H1 (cell line): ENCODE measurements at regions not wholly inside any gene's neighbourhood (a gene's known extent, or its start where the extent isn't known, plus 50 kb on each side); places are given as distances from the start of the nearest gene placed in this dataset.

ENCODE experiments used
- CTCF ChIA-PET: fragments of 300-600 bp; sonication (Branson Sonifier 250); formaldehyde crosslinking; loops from one replicate; lab custom pipeline; 2021; ENCODE audit not compliant: partially characterized antibody; lab: Charles Lee
- POLR2A ChIA-PET: fragments of 300-600 bp; sonication (Branson Sonifier 250); formaldehyde crosslinking; loops from one replicate; lab custom pipeline; 2021; ENCODE audit warnings: inconsistent platforms; ENCODE audit not compliant: partially characterized antibody; lab: Charles Lee
- DNase-seq, 2 experiments: peaks; one replicate each; pipeline versions ENCODE4 v3.0.0 to v3.0.0-alpha.2; 2010 to 2022; ENCODE audit warnings: low spot score in 2 of 2, low read depth in 1 of 2, mixed read lengths in 1 of 2
- FAIRE-seq: peaks from 2 replicates; lab custom pipeline; 2011; peaks lifted over from hg19 to GRCh38; lab: Jason Lieb, UNC
- H2AFZ ChIP-seq: 2 replicates; pipeline ENCODE4 v1.8.1; 2012; ENCODE audit warnings: low read length, inconsistent platforms
- H2AK5ac ChIP-seq: 2 replicates; pipeline ENCODE4 v1.6.1; 2013; ENCODE audit warnings: low read depth, low read length
- H2BK120ac ChIP-seq: replicated peaks from 2 replicates; pipeline ENCODE3; 2013; ENCODE audit warnings: low read depth, low read length, inconsistent platforms
- H2BK12ac ChIP-seq: 2 replicates; pipeline ENCODE4 v1.6.1; 2013; ENCODE audit warnings: low read depth, low read length
- H2BK15ac ChIP-seq: 2 replicates; pipeline ENCODE4 v1.6.1; 2013; ENCODE audit warnings: low read length
- H2BK20ac ChIP-seq: 2 replicates; pipeline ENCODE4 v1.6.1; 2013; ENCODE audit warnings: low read length
- H2BK5ac ChIP-seq: 2 replicates; pipeline ENCODE4 v1.6.1; 2013; ENCODE audit warnings: low read depth, low read length
- H3K14ac ChIP-seq: 2 replicates; pipeline ENCODE4 v1.6.1; 2013; ENCODE audit warnings: inconsistent platforms; ENCODE audit not compliant: insufficient read length
- H3K18ac ChIP-seq: 2 replicates; pipeline ENCODE4 v1.6.1; 2013; ENCODE audit warnings: low read length; ENCODE audit errors: extremely low read depth
- H3K23ac ChIP-seq: 2 replicates; pipeline ENCODE4 v1.6.1; 2013; ENCODE audit warnings: inconsistent platforms; ENCODE audit not compliant: insufficient read length
- H3K23me2 ChIP-seq: 2 replicates; pipeline ENCODE4 v1.6.1; 2013; ENCODE audit warnings: low read depth, low read length
- H3K27ac ChIP-seq: 2 replicates; pipeline ENCODE4 v1.6.1; 2011; ENCODE audit warnings: low read depth, low read length, inconsistent platforms
- H3K27me3 ChIP-seq, 4 experiments: replicated peaks in 1 of 4; 1 replicate in 1 of 4; 2 replicates in 3 of 4; pipeline versions ENCODE4 v1.6.1 to v1.8.1; 2011 to 2013; ENCODE audit warnings: low read length in 3 of 4, mild to moderate bottlenecking in 3 of 4, inconsistent platforms in 2 of 4, mixed read lengths in 2 of 4, moderate library complexity in 1 of 4; ENCODE audit not compliant: control insufficient read depth in 3 of 4, insufficient read depth in 3 of 4; ENCODE audit errors: extremely low read depth in 1 of 4
- H3K36me3 ChIP-seq, 4 experiments: 2 replicates each; pipeline versions ENCODE4 v1.6.1 to v1.8.1; 2011 to 2013; ENCODE audit warnings: mild to moderate bottlenecking in 4 of 4, low read length in 3 of 4, moderate library complexity in 2 of 4, control low read depth in 1 of 4, inconsistent platforms in 1 of 4; ENCODE audit not compliant: insufficient read depth in 4 of 4, control insufficient read depth in 2 of 4
- H3K4ac ChIP-seq: replicated peaks from 2 replicates; pipeline ENCODE3; 2013; ENCODE audit warnings: low read length, low read depth, mixed read lengths, inconsistent platforms; ENCODE audit not compliant: insufficient read length
- H3K4me1 ChIP-seq, 4 experiments: replicated peaks in 1 of 4; 1 replicate in 1 of 4; 2 replicates in 3 of 4; pipeline versions ENCODE4 v1.6.1 to v1.8.1; 2011 to 2013; ENCODE audit warnings: low read length in 3 of 4, inconsistent platforms in 2 of 4, mixed read lengths in 1 of 4; ENCODE audit not compliant: insufficient read depth in 4 of 4, control insufficient read depth in 3 of 4
- H3K4me2 ChIP-seq, 2 experiments: 2 replicates each; pipeline versions ENCODE4 v1.6.1 to v1.8.1; 2011 to 2013; ENCODE audit warnings: low read depth in 2 of 2, low read length in 2 of 2, control low read depth in 1 of 2, inconsistent platforms in 1 of 2, mild to moderate bottlenecking in 1 of 2; ENCODE audit not compliant: insufficient read depth in 1 of 2
- H3K4me3 ChIP-seq, 4 experiments: fragments of 200-600, 300-600 bp in 1 of 4; sonication (generic), shearing (Covaris generic), sonication (Bioruptor Twin) in 1 of 4; 2 replicates each; pipeline versions ENCODE4 v1.5.1 to v1.8.1; 2011 to 2016; ENCODE audit warnings: low read length in 4 of 4, low read depth in 3 of 4, control low read depth in 2 of 4, inconsistent platforms in 2 of 4, mild to moderate bottlenecking in 2 of 4, mixed read lengths in 1 of 4, moderate library complexity in 1 of 4; ENCODE audit not compliant: insufficient read depth in 2 of 4; ENCODE audit errors: extremely low read depth in 1 of 4
- H3K56ac ChIP-seq: replicated peaks from 2 replicates; pipeline ENCODE3; 2013; ENCODE audit warnings: low read depth, mild to moderate bottlenecking, mixed read lengths, low read length, inconsistent platforms; ENCODE audit not compliant: insufficient read length
- H3K79me1 ChIP-seq: 2 replicates; pipeline ENCODE4 v1.6.1; 2013; ENCODE audit warnings: low read depth, low read length, control low read depth
- H3K79me2 ChIP-seq, 2 experiments: 2 replicates each; pipeline versions ENCODE4 v1.6.1 to v1.8.1; 2012 to 2013; ENCODE audit warnings: low read length in 2 of 2, mild to moderate bottlenecking in 2 of 2, inconsistent platforms in 1 of 2; ENCODE audit not compliant: insufficient read depth in 2 of 2, control insufficient read depth in 1 of 2
- H3K9ac ChIP-seq, 4 experiments: replicated peaks in 1 of 4; 1 replicate in 1 of 4; 2 replicates in 3 of 4; pipeline versions ENCODE4 v1.6.1 to v1.8.1; 2011 to 2013; ENCODE audit warnings: low read depth in 3 of 4, low read length in 3 of 4, control low read depth in 2 of 4, mild to moderate bottlenecking in 2 of 4, moderate library complexity in 2 of 4, inconsistent platforms in 1 of 4; ENCODE audit errors: extremely low read depth in 1 of 4
- H3K9me3 ChIP-seq, 2 experiments: 2 replicates each; pipeline versions ENCODE4 v1.6.1 to v1.8.1; 2012 to 2013; ENCODE audit warnings: mild to moderate bottlenecking in 2 of 2, moderate library complexity in 2 of 2, control low read depth in 1 of 2, inconsistent platforms in 1 of 2, low read depth in 1 of 2, low read length in 1 of 2, mixed read lengths in 1 of 2; ENCODE audit not compliant: insufficient read depth in 2 of 2
- H4K20me1 ChIP-seq, 2 experiments: replicated peaks in 1 of 2; 2 replicates each; pipeline versions ENCODE3 to v1.8.1; 2011 to 2013; ENCODE audit warnings: inconsistent platforms in 2 of 2, low read length in 2 of 2, mild to moderate bottlenecking in 1 of 2; ENCODE audit not compliant: insufficient read depth in 2 of 2, control insufficient read depth in 1 of 2
- H4K5ac ChIP-seq: 2 replicates; pipeline ENCODE4 v1.6.1; 2013; ENCODE audit warnings: low read length, low read depth, mixed read lengths, inconsistent platforms; ENCODE audit not compliant: insufficient read length
- H4K8ac ChIP-seq: 2 replicates; pipeline ENCODE4 v1.8.0; 2013; ENCODE audit warnings: mild to moderate bottlenecking, moderate library complexity, low read length, inconsistent platforms; ENCODE audit not compliant: insufficient read depth; ENCODE audit errors: extremely low read depth
- H4K91ac ChIP-seq: replicated peaks from 2 replicates; pipeline ENCODE3; 2013; ENCODE audit warnings: low read length, mixed read lengths, inconsistent platforms; ENCODE audit not compliant: insufficient read length
- CBX5 ChIP-seq: fragments of 300-800, 300-1000 bp; sonication (generic); IDR thresholded peaks from 2 replicates; pipeline ENCODE4 v1.7.1; 2016; ENCODE audit warnings: antibody characterized with exemption, low read length, low read depth
- CHD1 ChIP-seq: IDR thresholded peaks from 2 replicates; pipeline ENCODE4 v1.6.1; 2012; ENCODE audit warnings: low read depth, low read length, improper control_type of control experiment
- CHD2 ChIP-seq: IDR thresholded peaks from 2 replicates; pipeline ENCODE4 v1.6.1; 2012; ENCODE audit warnings: low read length, improper control_type of control experiment
- CTBP2 ChIP-seq: IDR thresholded peaks from 2 replicates; pipeline ENCODE4 v1.7.0; 2011; ENCODE audit warnings: borderline replicate concordance, mild to moderate bottlenecking, moderate library complexity, mixed read lengths, low read length; ENCODE audit not compliant: insufficient read depth, insufficient read length
- EZH2 ChIP-seq: fragments of 200-600 bp; sonication (generic); IDR thresholded peaks from 2 replicates; pipeline ENCODE4 v1.7.1; 2012; ENCODE audit warnings: low read depth, mild to moderate bottlenecking, moderate library complexity, low read length, inconsistent platforms; ENCODE audit not compliant: severe bottlenecking
- GABPA ChIP-seq: IDR thresholded peaks from 2 replicates; pipeline ENCODE4 v1.6.1; 2011; ENCODE audit warnings: mild to moderate bottlenecking, low read length, moderate library complexity, borderline replicate concordance; ENCODE audit not compliant: insufficient read depth
- KDM1A ChIP-seq: fragments of 200-600, 300-600 bp; sonication (generic); IDR thresholded peaks from 2 replicates; pipeline ENCODE4 v1.7.1; 2016; ENCODE audit warnings: mild to moderate bottlenecking, low read length, borderline replicate concordance
- NANOG ChIP-seq: IDR thresholded peaks from 2 replicates; pipeline ENCODE4 v1.6.1; 2011; ENCODE audit warnings: low read length, low read depth, mild to moderate bottlenecking, inconsistent platforms; ENCODE audit not compliant: insufficient read depth, poor library complexity, severe bottlenecking
- PHF8 ChIP-seq: fragments of 200-600 bp; sonication (generic); conservative IDR thresholded peaks from 2 replicates; pipeline ENCODE4 v1.7.1; 2012; ENCODE audit warnings: low read depth, mild to moderate bottlenecking, inconsistent platforms, low read length, moderate library complexity
- POLR2A ChIP-seq, 2 experiments: IDR thresholded peaks; 1 replicate in 1 of 2; 2 replicates in 1 of 2; pipeline ENCODE4 v1.6.1; 2011; ENCODE audit warnings: low read depth in 2 of 2, low read length in 2 of 2, mild to moderate bottlenecking in 2 of 2; ENCODE audit errors: control extremely low read depth in 1 of 2
- RAD21 ChIP-seq, 2 experiments: IDR thresholded peaks in 1 of 2; conservative IDR thresholded peaks in 1 of 2; 2 replicates each; pipeline ENCODE4 v1.6.1; 2011; ENCODE audit warnings: low read depth in 2 of 2, low read length in 2 of 2, improper control_type of control experiment in 1 of 2, inconsistent platforms in 1 of 2, mild to moderate bottlenecking in 1 of 2, moderate library complexity in 1 of 2
- RBBP5 ChIP-seq: IDR thresholded peaks from 2 replicates; pipeline ENCODE4 v1.7.1; 2012; ENCODE audit warnings: low read depth, mild to moderate bottlenecking, inconsistent platforms, low read length, moderate library complexity, borderline replicate concordance
- RXRA ChIP-seq: IDR thresholded peaks from 2 replicates; pipeline ENCODE4 v1.6.1; 2011; ENCODE audit warnings: low read depth, mild to moderate bottlenecking, low read length, moderate library complexity; ENCODE audit not compliant: insufficient read depth
- TBP ChIP-seq: IDR thresholded peaks from 2 replicates; pipeline ENCODE4 v1.6.1; 2011; ENCODE audit warnings: low read depth, low read length, improper control_type of control experiment
- ZNF274 ChIP-seq: IDR thresholded peaks from 2 replicates; pipeline ENCODE4 v1.7.0; 2012; ENCODE audit warnings: low read length, borderline replicate concordance; ENCODE audit errors: extremely low read depth
- WGBS, 2 experiments: shearing (Covaris generic) in 1 of 2; methylation state at CpG; one replicate each; pipeline versions ENCODE4 v1.1.6 to v1.1.7; 2013 to 2015; ENCODE audit warnings: low lambda C conversion rate in 2 of 2, mixed read lengths in 2 of 2, inconsistent platforms in 1 of 2, low coverage in 1 of 2, missing lambda C conversion rate in 1 of 2; ENCODE audit not compliant: insufficient replicate concordance in 2 of 2, insufficient coverage in 1 of 2, insufficient read length in 1 of 2; ENCODE audit errors: extremely low coverage in 1 of 2, missing lambda C conversion rate in 1 of 2; 5-methylcytosine and 5-hydroxymethylcytosine counted together

GRCh38 chr7:156088115-156088514 is 275.9 kb upstream of the SHH start:
- WGBS, 2 experiments = 83% methylated on average over 1 of the region's 1 CpG; no CpG with 5 or more reads in 1 of the 2 experiments
- Histone ChIP-seq H2BK20ac (no peak overlapping the region), H4K20me1 (no peaks in the 10 kb centered on the region), H2BK5ac (no peak overlapping the region), H3K14ac (no peak overlapping the region), H2AK5ac (no peak overlapping the region), H3K27ac (no peak overlapping the region), H3K23ac (no peak overlapping the region), H3K79me1 (no peaks in the 10 kb centered on the region), H3K4ac (no peak overlapping the region), H2BK12ac (no peak overlapping the region), H3K36me3 (no peaks in the 10 kb centered on the region), H3K9me3 (no peaks in the 10 kb centered on the region), H2BK120ac (no peak overlapping the region), H4K5ac (no peak overlapping the region), H3K23me2 (no peaks in the 10 kb centered on the region), H2AFZ (no peak overlapping the region), H4K91ac (no peak overlapping the region), H3K27me3 (no peaks in the 10 kb centered on the region), H4K8ac (no peak overlapping the region), H3K79me2 (no peaks in the 10 kb centered on the region), H3K4me2 (no peak overlapping the region), H3K18ac (no peak overlapping the region), H3K4me3 (no peak overlapping the region), H3K4me1 (peaks cover 0 to 4% (median 0%) of the 10 kb centered on the region in 4 experiments; a peak in 1 of 7 replicates), H2BK15ac (no peak overlapping the region), H3K9ac (no peak overlapping the region), H3K56ac (no peak overlapping the region)
- POLR2A ChIA-PET = no interaction called here
- DNase-seq (no peak), FAIRE-seq (no peak)
- CTCF ChIA-PET = interaction anchor here (0.7 kb wide), 1 partner anchor 1133 kb away, joined by 3 read pairs; no protein-coding TSS in a partner anchor
- TF ChIP-seq NANOG = no peak
- TF ChIP-seq POLR2A (IDR thresholded peaks at IDR 0.05; ENCODE audit: control extremely low read depth in 1 of 2, low read depth in 2 of 2, low read length in 2 of 2) = no peak
- TF ChIP-seq RAD21 (IDR thresholded peaks at IDR 0.05 in 1 of 2, conservative IDR thresholded peaks at IDR 0.05 in 1 of 2; ENCODE audit: low read depth in 2 of 2, low read length in 2 of 2) = no peak
- no peak for TF ChIP-seq KDM1A
- no peak for TF ChIP-seq EZH2
- no peak for TF ChIP-seq PHF8
- TF ChIP-seq ZNF274 = no peak
- no peak for TF ChIP-seq TBP
- TF ChIP-seq RBBP5 = no peak
- no peak for TF ChIP-seq CBX5
- no peak for TF ChIP-seq CTBP2
- TF ChIP-seq CHD2 = no peak
- TF ChIP-seq CHD1 = no peak
- TF ChIP-seq GABPA = no peak
- no peak for TF ChIP-seq RXRA
